DOHH2 (cell line): ENCODE measurements at regions not wholly inside any gene's neighbourhood (a gene's known extent, or its start where the extent isn't known, plus 50 kb on each side); places are given as distances from the start of the nearest gene placed in this dataset.

Source experiments
- H3F3A ChIP-seq: fragments of 200-600 bp; sonication (generic), shearing (Covaris generic); 2 replicates; pipeline ENCODE4 v1.6.0; 2016; ENCODE audit warnings: antibody characterized with exemption, mild to moderate bottlenecking; ENCODE audit not compliant: control insufficient read depth, insufficient read depth
- H3K27ac ChIP-seq: fragments of 200-600 bp; sonication (generic); 2 replicates; pipeline ENCODE4 v1.5.1; 2014; ENCODE audit warnings: low read depth, mild to moderate bottlenecking, low read length, moderate library complexity
- H3K27me3 ChIP-seq: fragments of 200-600 bp; sonication (generic); 2 replicates; pipeline ENCODE4 v1.6.1; 2014; ENCODE audit warnings: mild to moderate bottlenecking, low read length, mixed read lengths; ENCODE audit not compliant: control insufficient read depth
- H3K36me3 ChIP-seq: fragments of 200-600 bp; sonication (generic); 2 replicates; pipeline ENCODE4 v1.6.1; 2014; ENCODE audit warnings: mild to moderate bottlenecking, low read length, moderate library complexity, mixed read lengths; ENCODE audit not compliant: control insufficient read depth
- H3K4me1 ChIP-seq: fragments of 200-600 bp; sonication (generic); 2 replicates; pipeline ENCODE4 v1.6.1; 2014; ENCODE audit warnings: mild to moderate bottlenecking, low read length, mixed read lengths; ENCODE audit not compliant: control insufficient read depth
- H3K4me2 ChIP-seq: fragments of 200-600 bp; sonication (generic); 2 replicates; pipeline ENCODE4 v1.6.0; 2014; ENCODE audit warnings: mild to moderate bottlenecking, low read length, moderate library complexity
- H3K4me3 ChIP-seq: fragments of 200-600 bp; sonication (generic); 2 replicates; pipeline ENCODE4 v1.5.1; 2014; ENCODE audit warnings: mild to moderate bottlenecking, low read length, mixed read lengths
- H3K79me2 ChIP-seq: fragments of 200-600 bp; sonication (generic); 2 replicates; pipeline ENCODE4 v1.6.1; 2014; ENCODE audit warnings: mild to moderate bottlenecking, low read length, mixed read lengths; ENCODE audit not compliant: control insufficient read depth
- H3K9me2 ChIP-seq: fragments of 200-600 bp; sonication (generic); replicated peaks from 2 replicates; pipeline ENCODE4 v1.6.1; 2014; ENCODE audit warnings: mild to moderate bottlenecking, low read length, mixed read lengths; ENCODE audit not compliant: control insufficient read depth
- H3K9me3 ChIP-seq: fragments of 200-600 bp; sonication (generic); 2 replicates; pipeline ENCODE4 v1.6.1; 2014; ENCODE audit warnings: antibody characterized with exemption, low read length, mixed read lengths; ENCODE audit not compliant: control insufficient read depth, insufficient read depth
- H4K20me1 ChIP-seq: fragments of 200-600 bp; sonication (generic); 2 replicates; pipeline ENCODE4 v1.6.0; 2014; ENCODE audit warnings: low read depth, mild to moderate bottlenecking, antibody characterized with exemption, low read length, moderate library complexity; ENCODE audit not compliant: control insufficient read depth, insufficient read depth
- CTCF ChIP-seq: fragments of 200-600 bp; sonication (generic); IDR thresholded peaks from one replicate; pipeline ENCODE4 v1.5.1; 2014; ENCODE audit warnings: antibody characterized with exemption, mild to moderate bottlenecking, low read depth, low read length; ENCODE audit not compliant: poor library complexity, severe bottlenecking
- EZH2phosphoT487 ChIP-seq: fragments of 200-600 bp; sonication (generic); IDR thresholded peaks from 2 replicates; pipeline ENCODE4 v1.6.1; 2017; ENCODE audit warnings: borderline replicate concordance, mild to moderate bottlenecking, antibody characterized with exemption, low read length, moderate library complexity, mixed read lengths

- Histone ChIP-seq H3K36me3 (no peaks in the 10 kb centered on the region), H4K20me1 (no peaks in the 10 kb centered on the region), H3K9me2 (no peaks in the 10 kb centered on the region), H3K9me3 (peaks cover 5% of the 10 kb centered on the region), H3K27ac (no peak overlapping the region), H3K4me2 (no peak overlapping the region), H3K27me3 (no peaks in the 10 kb centered on the region), H3K4me3 (no peak overlapping the region), H3F3A (no peaks in the 10 kb centered on the region), H3K4me1 (no peaks in the 10 kb centered on the region), H3K79me2 (no peaks in the 10 kb centered on the region)
- TF ChIP-seq EZH2phosphoT487 (no peak), CTCF (no peak)
These were observed 142.0 kb downstream of the DLEU7 start for GRCh38 chr13:50701469-50701868.

- no peaks in the 10 kb centered on the region for H3K79me2 ChIP-seq
- H3K4me2 ChIP-seq: no peak overlapping the region
- TF ChIP-seq CTCF: no peak
- no peak for TF ChIP-seq EZH2phosphoT487
- H3K4me1 ChIP-seq: 0 out of 2 replicates have a peak, but pooled peaks cover 4% of the 10 kb centered on the region
- H4K20me1 ChIP-seq: no peaks in the 10 kb centered on the region
- no peaks in the 10 kb centered on the region for H3K9me3 ChIP-seq
- H3K27ac ChIP-seq: no peak overlapping the region
- no peak overlapping the region for H3K4me3 ChIP-seq
- no peaks in the 10 kb centered on the region for H3K36me3 ChIP-seq
- no peaks in the 10 kb centered on the region for H3K27me3 ChIP-seq
- no peaks in the 10 kb centered on the region for H3F3A ChIP-seq
- no peaks in the 10 kb centered on the region for H3K9me2 ChIP-seq
These were observed 137.0 kb downstream of the DLEU7 start for GRCh38 chr13:50706505-50706904.

- Histone ChIP-seq H3K9me2 (no peaks in the 10 kb centered on the region), H3K4me2 (no peak overlapping the region), H4K20me1 (no peaks in the 10 kb centered on the region), H3K36me3 (no peaks in the 10 kb centered on the region), H3K4me3 (no peak overlapping the region), H3K27ac (no peak overlapping the region), H3K9me3 (no peaks in the 10 kb centered on the region), H3K79me2 (no peaks in the 10 kb centered on the region), H3F3A (no peaks in the 10 kb centered on the region), H3K27me3 (no peaks in the 10 kb centered on the region), H3K4me1 (0 out of 2 replicates have a peak, but pooled peaks cover 4% of the 10 kb centered on the region)
- TF ChIP-seq EZH2phosphoT487: no peak
- no peak for TF ChIP-seq CTCF
These were observed 135.9 kb downstream of the DLEU7 start for GRCh38 chr13:50707628-50708027.

- H4K20me1 ChIP-seq: no peaks in the 10 kb centered on the region
- no peak overlapping the region for H3K4me3 ChIP-seq
- no peaks in the 10 kb centered on the region for H3K27me3 ChIP-seq
- H3K36me3 ChIP-seq: no peaks in the 10 kb centered on the region
- no peak overlapping the region for H3K4me2 ChIP-seq
- no peak for TF ChIP-seq EZH2phosphoT487
- H3K4me1 ChIP-seq: peaks cover 6% of the 10 kb centered on the region
- no peaks in the 10 kb centered on the region for H3K9me2 ChIP-seq
- H3F3A ChIP-seq: no peaks in the 10 kb centered on the region
- H3K27ac ChIP-seq: no peak overlapping the region
- H3K79me2 ChIP-seq: no peaks in the 10 kb centered on the region
- H3K9me3 ChIP-seq: no peaks in the 10 kb centered on the region
These were observed 135.0 kb downstream of the DLEU7 start for GRCh38 chr13:50708461-50708860.
